ENCODE measurements at regions not wholly inside any gene's neighbourhood (a gene's known extent, or its start where the extent isn't known, plus 50 kb on each side); places are given as distances from the start of the nearest gene placed in this dataset.
"Not testable (repeated sequence)": the region's sequence is repeated elsewhere in the genome, so short reads cannot be mapped to it uniquely, and the experiment has no call there.

DNA sequence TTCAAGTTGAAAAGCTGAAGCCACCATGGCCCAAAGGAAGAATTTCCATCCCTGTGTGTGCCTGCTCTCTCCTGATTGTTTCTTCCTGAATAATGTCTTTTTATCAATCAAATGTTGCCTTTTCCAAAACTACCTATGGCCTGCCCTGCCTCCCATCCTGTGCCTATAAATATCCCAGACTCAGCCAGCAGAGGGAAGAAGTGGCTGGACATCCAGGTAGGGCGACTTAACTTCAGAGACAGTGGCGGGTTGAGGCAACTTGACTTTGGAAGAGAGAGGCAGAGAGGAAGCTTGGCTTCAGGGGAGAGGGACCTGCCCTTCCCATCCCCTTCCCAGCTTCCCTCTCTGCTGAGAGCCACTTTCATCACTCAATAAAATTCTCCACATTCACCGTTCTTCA, 133.0 kb downstream of the LCA5 start:
- Mint-ChIP-seq H3K9me3 (no peaks in the 10 kb centered on the region), H3K27ac (no peak overlapping the region), H3K4me1 (ENCODE audit: unreplicated experiment) (peaks cover 23% of the 10 kb centered on the region), H3K27me3 (no peaks in the 10 kb centered on the region), H3K4me3 (no peak overlapping the region), H3K36me3 (no peaks in the 10 kb centered on the region)
- TF ChIP-seq, protein P1, sequence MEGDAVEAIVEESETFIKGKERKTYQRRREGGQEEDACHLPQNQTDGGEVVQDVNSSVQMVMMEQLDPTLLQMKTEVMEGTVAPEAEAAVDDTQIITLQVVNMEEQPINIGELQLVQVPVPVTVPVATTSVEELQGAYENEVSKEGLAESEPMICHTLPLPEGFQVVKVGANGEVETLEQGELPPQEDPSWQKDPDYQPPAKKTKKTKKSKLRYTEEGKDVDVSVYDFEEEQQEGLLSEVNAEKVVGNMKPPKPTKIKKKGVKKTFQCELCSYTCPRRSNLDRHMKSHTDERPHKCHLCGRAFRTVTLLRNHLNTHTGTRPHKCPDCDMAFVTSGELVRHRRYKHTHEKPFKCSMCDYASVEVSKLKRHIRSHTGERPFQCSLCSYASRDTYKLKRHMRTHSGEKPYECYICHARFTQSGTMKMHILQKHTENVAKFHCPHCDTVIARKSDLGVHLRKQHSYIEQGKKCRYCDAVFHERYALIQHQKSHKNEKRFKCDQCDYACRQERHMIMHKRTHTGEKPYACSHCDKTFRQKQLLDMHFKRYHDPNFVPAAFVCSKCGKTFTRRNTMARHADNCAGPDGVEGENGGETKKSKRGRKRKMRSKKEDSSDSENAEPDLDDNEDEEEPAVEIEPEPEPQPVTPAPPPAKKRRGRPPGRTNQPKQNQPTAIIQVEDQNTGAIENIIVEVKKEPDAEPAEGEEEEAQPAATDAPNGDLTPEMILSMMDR (conservative IDR thresholded peaks at IDR 0.05): peak; percentile 27
- DNase-seq (ENCODE audit: extremely low spot score, unreplicated experiment): no peak

DNA sequence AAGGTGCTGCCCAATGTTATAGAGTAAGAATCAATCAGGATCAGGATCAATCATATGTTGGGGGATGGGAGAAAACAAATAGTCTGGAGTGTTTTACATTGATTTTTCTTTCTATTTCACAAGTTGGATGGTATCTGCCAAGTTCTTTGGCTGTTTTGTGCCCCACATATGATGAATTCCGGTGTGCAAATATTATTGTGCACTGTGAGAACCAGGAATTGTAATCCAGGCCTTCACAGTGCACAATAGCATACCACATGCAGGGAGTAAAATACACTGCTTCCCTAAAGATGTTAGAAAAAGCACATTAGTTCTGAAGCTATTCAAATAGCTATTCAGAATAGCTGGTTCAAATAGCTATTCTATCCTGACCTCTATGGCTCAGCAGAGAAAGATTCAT, 133.7 kb downstream of the LCA5 start:
- Mint-ChIP-seq H3K9me3 (no peaks in the 10 kb centered on the region), H3K4me1 (ENCODE audit: unreplicated experiment) (peaks cover 23% of the 10 kb centered on the region), H3K27me3 (no peaks in the 10 kb centered on the region), H3K27ac (no peak overlapping the region), H3K4me3 (no peak overlapping the region), H3K36me3 (no peaks in the 10 kb centered on the region)
- TF ChIP-seq, protein P1 (conservative IDR thresholded peaks at IDR 0.05): no peak
- DNase-seq (ENCODE audit: extremely low spot score, unreplicated experiment): no peak

DNA sequence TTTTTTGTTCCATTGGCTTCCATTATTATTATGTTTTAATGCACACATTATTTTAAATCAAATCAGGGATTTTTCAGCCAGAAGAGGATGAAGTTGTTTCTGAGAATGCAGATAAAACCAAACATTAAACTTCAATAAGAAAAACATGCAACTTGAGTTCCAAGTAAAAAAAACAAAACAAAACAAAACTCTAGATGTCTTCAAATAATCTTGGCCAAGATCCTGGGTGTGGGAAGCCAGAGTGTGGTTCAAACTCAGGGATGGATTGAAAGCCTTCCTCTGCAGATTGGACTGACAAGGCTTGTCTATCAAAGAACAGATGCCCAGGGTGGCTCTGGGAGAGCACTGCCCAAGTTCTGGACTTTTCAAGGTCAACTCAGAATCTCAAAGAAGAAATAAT, 134.1 kb downstream of the LCA5 start:
- Mint-ChIP-seq H3K27me3 (no peaks in the 10 kb centered on the region), H3K9me3 (no peaks in the 10 kb centered on the region), H3K36me3 (no peaks in the 10 kb centered on the region), H3K4me1 (ENCODE audit: unreplicated experiment) (peaks cover 23% of the 10 kb centered on the region), H3K27ac (no peak overlapping the region), H3K4me3 (no peak overlapping the region)
- no peak for DNase-seq (ENCODE audit: extremely low spot score, unreplicated experiment)
- TF ChIP-seq, protein P1 (conservative IDR thresholded peaks at IDR 0.05): no peak

DNA sequence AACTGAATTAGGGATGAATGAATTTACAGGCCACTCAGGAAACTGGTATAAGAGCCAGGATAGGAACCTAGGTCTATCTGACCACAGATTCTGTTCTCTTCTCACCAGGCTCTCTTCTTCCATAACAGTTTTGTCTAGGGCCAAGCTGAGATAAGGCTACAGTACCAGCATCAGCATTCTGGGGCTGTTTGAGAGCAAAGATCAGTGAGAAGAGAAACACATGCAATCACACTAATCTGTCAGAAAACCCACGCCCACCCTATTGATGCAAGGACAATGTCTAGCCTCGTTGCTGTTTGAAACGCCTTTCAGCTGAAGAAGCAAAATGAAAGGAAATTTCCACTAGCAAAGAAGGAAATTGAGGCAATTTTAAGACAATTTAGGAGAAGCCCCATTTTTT, 137.7 kb downstream of the LCA5 start:
- TF ChIP-seq, protein P1 (conservative IDR thresholded peaks at IDR 0.05): no peak
- Mint-ChIP-seq H3K9me3 (peaks cover 4% of the 10 kb centered on the region), H3K36me3 (no peaks in the 10 kb centered on the region), H3K4me3 (no peak overlapping the region), H3K27ac (no peak overlapping the region), H3K27me3 (no peaks in the 10 kb centered on the region), H3K4me1 (ENCODE audit: unreplicated experiment) (peaks cover 22% of the 10 kb centered on the region)
- DNase-seq (ENCODE audit: extremely low spot score, unreplicated experiment): no peak

DNA sequence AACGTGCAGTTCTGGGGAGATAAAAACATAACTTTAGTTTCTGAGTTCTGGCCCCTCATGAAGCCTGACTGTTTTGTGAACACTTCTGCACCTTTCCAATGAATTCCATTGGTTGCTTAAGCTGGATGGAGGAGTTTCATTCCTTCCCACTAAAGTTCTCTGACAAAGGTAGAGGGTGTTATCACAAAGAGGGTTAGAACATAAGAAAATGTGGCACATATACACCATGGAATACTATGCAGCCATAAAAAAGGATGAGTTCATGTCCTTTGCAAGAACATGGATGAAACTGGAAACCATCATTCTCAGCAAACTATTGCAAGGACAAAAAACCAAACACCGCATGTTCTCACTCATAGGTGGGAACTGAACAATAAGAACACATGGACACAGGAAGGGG, 138.6 kb downstream of the LCA5 start:
- H3K4me1 Mint-ChIP-seq (ENCODE audit: unreplicated experiment): peaks cover 13% of the 10 kb centered on the region
- not testable (repeated sequence) for H3K9me3 Mint-ChIP-seq; H3K36me3 Mint-ChIP-seq; DNase-seq (ENCODE audit: extremely low spot score, unreplicated experiment); H3K4me3 Mint-ChIP-seq; H3K27me3 Mint-ChIP-seq; H3K27ac Mint-ChIP-seq

DNA sequence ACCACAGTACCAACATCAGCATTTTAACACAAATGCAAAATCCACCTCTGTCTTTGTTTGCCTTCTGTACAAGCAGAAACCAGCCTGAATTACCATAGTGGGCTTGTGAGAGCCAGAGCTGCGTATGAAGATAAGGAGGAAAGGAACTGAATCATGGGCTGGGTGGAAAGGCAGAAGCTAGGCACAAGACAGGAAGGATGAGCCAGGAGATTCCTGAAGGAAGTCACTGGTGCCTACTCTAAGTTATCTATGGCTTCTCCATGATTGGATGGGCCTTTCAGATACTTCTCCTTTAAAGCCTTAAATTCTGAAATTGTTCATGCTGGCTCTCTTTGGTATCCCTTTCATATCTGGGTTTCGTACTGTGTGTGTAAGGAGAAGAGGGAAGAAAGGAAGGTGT, 140.6 kb downstream of the LCA5 start:
- TF ChIP-seq, protein P1 (conservative IDR thresholded peaks at IDR 0.05): no peak
- H3K9me3 Mint-ChIP-seq: peaks cover 4% of the 10 kb centered on the region
- H3K27ac Mint-ChIP-seq: no peak overlapping the region
- no peaks in the 10 kb centered on the region for H3K27me3 Mint-ChIP-seq
- no peaks in the 10 kb centered on the region for H3K4me1 Mint-ChIP-seq (ENCODE audit: unreplicated experiment)
- H3K36me3 Mint-ChIP-seq: peaks cover 5% of the 10 kb centered on the region
- no peak for DNase-seq (ENCODE audit: extremely low spot score, unreplicated experiment)
- H3K4me3 Mint-ChIP-seq: no peak overlapping the region

Measured in type B pancreatic cell (in vitro differentiated cells).